ENCODE measurements at regions not wholly inside any gene's neighbourhood (a gene's known extent, or its start where the extent isn't known, plus 50 kb on each side); places are given as distances from the start of the nearest gene placed in this dataset.

- Histone ChIP-seq H3K4me1 (ENCODE audit: control insufficient read depth, insufficient read depth, low read length) (peaks cover 3% of the 10 kb centered on the region), H3K4me3 (ENCODE audit: low read depth, low read length) (no peak overlapping the region), H3K9ac (ENCODE audit: low read depth, low read length) (no peak overlapping the region), H3K36me3 (ENCODE audit: control insufficient read depth, insufficient read depth, low read length) (no peaks in the 10 kb centered on the region), H3K27me3 (ENCODE audit: control insufficient read depth, insufficient read depth, low read length) (no peaks in the 10 kb centered on the region), H3K9me3 (ENCODE audit: control insufficient read depth, insufficient read depth, low read length) (no peaks in the 10 kb centered on the region)
Measured at GRCh38 chr6:87995461-87995860, 52.2 kb upstream of the SPACA1 start.

- Histone ChIP-seq H3K9ac (ENCODE audit: low read depth, low read length) (no peak overlapping the region), H3K9me3 (ENCODE audit: control insufficient read depth, insufficient read depth, low read length) (no peaks in the 10 kb centered on the region), H3K36me3 (ENCODE audit: control insufficient read depth, insufficient read depth, low read length) (no peaks in the 10 kb centered on the region), H3K4me1 (ENCODE audit: control insufficient read depth, insufficient read depth, low read length) (peaks cover 3% of the 10 kb centered on the region), H3K27me3 (ENCODE audit: control insufficient read depth, insufficient read depth, low read length) (no peaks in the 10 kb centered on the region), H3K4me3 (ENCODE audit: low read depth, low read length) (no peak overlapping the region)
Measured at GRCh38 chr6:87993356-87993755, 54.3 kb upstream of the SPACA1 start.

GRCh38 chr6:87990871-87991270 is 56.8 kb upstream of the SPACA1 start:
- no peaks in the 10 kb centered on the region for H3K36me3 ChIP-seq (ENCODE audit: control insufficient read depth, insufficient read depth, low read length)
- H3K27me3 ChIP-seq (ENCODE audit: control insufficient read depth, insufficient read depth, low read length) = no peaks in the 10 kb centered on the region
- H3K9me3 ChIP-seq (ENCODE audit: control insufficient read depth, insufficient read depth, low read length) = no peaks in the 10 kb centered on the region
- H3K4me3 ChIP-seq (ENCODE audit: low read depth, low read length) = no peak overlapping the region
- peaks cover 3% of the 10 kb centered on the region for H3K4me1 ChIP-seq (ENCODE audit: control insufficient read depth, insufficient read depth, low read length)
- H3K9ac ChIP-seq (ENCODE audit: low read depth, low read length) = no peak overlapping the region

- Histone ChIP-seq H3K9me3 (ENCODE audit: control insufficient read depth, insufficient read depth, low read length) (no peaks in the 10 kb centered on the region), H3K36me3 (ENCODE audit: control insufficient read depth, insufficient read depth, low read length) (no peaks in the 10 kb centered on the region), H3K4me3 (ENCODE audit: low read depth, low read length) (no peak overlapping the region), H3K9ac (ENCODE audit: low read depth, low read length) (no peak overlapping the region), H3K4me1 (ENCODE audit: control insufficient read depth, insufficient read depth, low read length) (no peaks in the 10 kb centered on the region), H3K27me3 (ENCODE audit: control insufficient read depth, insufficient read depth, low read length) (no peaks in the 10 kb centered on the region)
Measured at GRCh38 chr6:87982134-87982533, 65.5 kb upstream of the SPACA1 start.

GRCh38 chr6:87979737-87980136 is 67.9 kb upstream of the SPACA1 start:
- Histone ChIP-seq H3K4me1 (ENCODE audit: control insufficient read depth, insufficient read depth, low read length) (no peaks in the 10 kb centered on the region), H3K4me3 (ENCODE audit: low read depth, low read length) (no peak overlapping the region), H3K36me3 (ENCODE audit: control insufficient read depth, insufficient read depth, low read length) (no peaks in the 10 kb centered on the region), H3K9me3 (ENCODE audit: control insufficient read depth, insufficient read depth, low read length) (no peaks in the 10 kb centered on the region), H3K27me3 (ENCODE audit: control insufficient read depth, insufficient read depth, low read length) (no peaks in the 10 kb centered on the region), H3K9ac (ENCODE audit: low read depth, low read length) (no peak overlapping the region)

- H3K9me3 ChIP-seq (ENCODE audit: control insufficient read depth, insufficient read depth, low read length) = no peaks in the 10 kb centered on the region
- H3K4me1 ChIP-seq (ENCODE audit: control insufficient read depth, insufficient read depth, low read length) = no peaks in the 10 kb centered on the region
- H3K9ac ChIP-seq (ENCODE audit: low read depth, low read length) = no peak overlapping the region
- no peaks in the 10 kb centered on the region for H3K27me3 ChIP-seq (ENCODE audit: control insufficient read depth, insufficient read depth, low read length)
- no peaks in the 10 kb centered on the region for H3K36me3 ChIP-seq (ENCODE audit: control insufficient read depth, insufficient read depth, low read length)
- H3K4me3 ChIP-seq (ENCODE audit: low read depth, low read length) = no peak overlapping the region
Measured at GRCh38 chr6:87976616-87977015, 71.0 kb upstream of the SPACA1 start.

- H3K27me3 ChIP-seq (ENCODE audit: control insufficient read depth, insufficient read depth, low read length) = no peaks in the 10 kb centered on the region
Measured at GRCh38 chr6:87975561-87975960, 72.1 kb upstream of the SPACA1 start.

GRCh38 chr6:87972279-87972678 is 75.4 kb upstream of the SPACA1 start:
- peaks cover 2% of the 10 kb centered on the region for H3K27me3 ChIP-seq (ENCODE audit: control insufficient read depth, insufficient read depth, low read length)
- peaks cover 4% of the 10 kb centered on the region for H3K4me1 ChIP-seq (ENCODE audit: control insufficient read depth, insufficient read depth, low read length)
- H3K36me3 ChIP-seq (ENCODE audit: control insufficient read depth, insufficient read depth, low read length) = no peaks in the 10 kb centered on the region
- H3K9ac ChIP-seq (ENCODE audit: low read depth, low read length) = no peak overlapping the region
- no peaks in the 10 kb centered on the region for H3K9me3 ChIP-seq (ENCODE audit: control insufficient read depth, insufficient read depth, low read length)
- H3K4me3 ChIP-seq (ENCODE audit: low read depth, low read length) = no peak overlapping the region

More at GRCh38 chr6:87975561-87975960, 72.1 kb upstream of the SPACA1 start:
- Histone ChIP-seq H3K36me3 (ENCODE audit: control insufficient read depth, insufficient read depth, low read length) (no peaks in the 10 kb centered on the region), H3K9ac (ENCODE audit: low read depth, low read length) (no peak overlapping the region), H3K9me3 (ENCODE audit: control insufficient read depth, insufficient read depth, low read length) (no peaks in the 10 kb centered on the region), H3K4me3 (ENCODE audit: low read depth, low read length) (no peak overlapping the region), H3K4me1 (ENCODE audit: control insufficient read depth, insufficient read depth, low read length) (no peaks in the 10 kb centered on the region)

- H3K9me3 ChIP-seq (ENCODE audit: control insufficient read depth, insufficient read depth, low read length) = no peaks in the 10 kb centered on the region
- no peaks in the 10 kb centered on the region for H3K36me3 ChIP-seq (ENCODE audit: control insufficient read depth, insufficient read depth, low read length)
- H3K4me3 ChIP-seq (ENCODE audit: low read depth, low read length) = no peak overlapping the region
- peaks cover 2% of the 10 kb centered on the region for H3K27me3 ChIP-seq (ENCODE audit: control insufficient read depth, insufficient read depth, low read length)
- no peak overlapping the region for H3K9ac ChIP-seq (ENCODE audit: low read depth, low read length)
- H3K4me1 ChIP-seq (ENCODE audit: control insufficient read depth, insufficient read depth, low read length) = peaks cover 4% of the 10 kb centered on the region
Measured at GRCh38 chr6:87971605-87972262, 75.9 kb upstream of the SPACA1 start.

GRCh38 chr6:87968435-87969278 is 79.0 kb upstream of the SPACA1 start:
- H3K4me1 ChIP-seq (ENCODE audit: control insufficient read depth, insufficient read depth, low read length) = peaks cover 4% of the 10 kb centered on the region
- no peaks in the 10 kb centered on the region for H3K9me3 ChIP-seq (ENCODE audit: control insufficient read depth, insufficient read depth, low read length)
- peak overlapping the region; percentile 63 for H3K4me3 ChIP-seq (ENCODE audit: low read depth, low read length)
- no peak overlapping the region for H3K9ac ChIP-seq (ENCODE audit: low read depth, low read length)
- no peaks in the 10 kb centered on the region for H3K36me3 ChIP-seq (ENCODE audit: control insufficient read depth, insufficient read depth, low read length)
- peaks cover 2% of the 10 kb centered on the region for H3K27me3 ChIP-seq (ENCODE audit: control insufficient read depth, insufficient read depth, low read length)

GRCh38 chr6:87965806-87966205 is 81.8 kb upstream of the SPACA1 start:
- H3K36me3 ChIP-seq (ENCODE audit: control insufficient read depth, insufficient read depth, low read length) = no peaks in the 10 kb centered on the region
- no peak overlapping the region for H3K9ac ChIP-seq (ENCODE audit: low read depth, low read length)
- H3K9me3 ChIP-seq (ENCODE audit: control insufficient read depth, insufficient read depth, low read length) = no peaks in the 10 kb centered on the region
- H3K4me3 ChIP-seq (ENCODE audit: low read depth, low read length) = no peak overlapping the region
- H3K27me3 ChIP-seq (ENCODE audit: control insufficient read depth, insufficient read depth, low read length) = peaks cover 2% of the 10 kb centered on the region
- peaks cover 4% of the 10 kb centered on the region for H3K4me1 ChIP-seq (ENCODE audit: control insufficient read depth, insufficient read depth, low read length)

GRCh38 chr6:87959083-87959482 is 88.6 kb upstream of the SPACA1 start:
- no peaks in the 10 kb centered on the region for H3K4me1 ChIP-seq (ENCODE audit: control insufficient read depth, insufficient read depth, low read length)
- H3K27me3 ChIP-seq (ENCODE audit: control insufficient read depth, insufficient read depth, low read length) = no peaks in the 10 kb centered on the region
- no peaks in the 10 kb centered on the region for H3K9me3 ChIP-seq (ENCODE audit: control insufficient read depth, insufficient read depth, low read length)
- H3K4me3 ChIP-seq (ENCODE audit: low read depth, low read length) = no peak overlapping the region
- no peak overlapping the region for H3K9ac ChIP-seq (ENCODE audit: low read depth, low read length)
- no peaks in the 10 kb centered on the region for H3K36me3 ChIP-seq (ENCODE audit: control insufficient read depth, insufficient read depth, low read length)

Measured in iPS-15b (cell line).